GM21737 (cell line): ENCODE measurements at regions not wholly inside any gene's neighbourhood (a gene's known extent, or its start where the extent isn't known, plus 50 kb on each side); places are given as distances from the start of the nearest gene placed in this dataset.
"Not testable (repeated sequence)": the region's sequence is repeated elsewhere in the genome, so short reads cannot be mapped to it uniquely, and the experiment has no call there.

Source experiments
- ATAC-seq: cut with Tn5 transposase; IDR thresholded peaks from one replicate; pipeline ENCODE4 v1.9.1; 2021; ENCODE audit warnings: mild to moderate bottlenecking, moderate library complexity; ENCODE audit not compliant: unreplicated experiment

GRCh38 chr6:169101981-169102380, 151.7 kb downstream of the THBS2 start:
- no peak for ATAC-seq

DNA sequence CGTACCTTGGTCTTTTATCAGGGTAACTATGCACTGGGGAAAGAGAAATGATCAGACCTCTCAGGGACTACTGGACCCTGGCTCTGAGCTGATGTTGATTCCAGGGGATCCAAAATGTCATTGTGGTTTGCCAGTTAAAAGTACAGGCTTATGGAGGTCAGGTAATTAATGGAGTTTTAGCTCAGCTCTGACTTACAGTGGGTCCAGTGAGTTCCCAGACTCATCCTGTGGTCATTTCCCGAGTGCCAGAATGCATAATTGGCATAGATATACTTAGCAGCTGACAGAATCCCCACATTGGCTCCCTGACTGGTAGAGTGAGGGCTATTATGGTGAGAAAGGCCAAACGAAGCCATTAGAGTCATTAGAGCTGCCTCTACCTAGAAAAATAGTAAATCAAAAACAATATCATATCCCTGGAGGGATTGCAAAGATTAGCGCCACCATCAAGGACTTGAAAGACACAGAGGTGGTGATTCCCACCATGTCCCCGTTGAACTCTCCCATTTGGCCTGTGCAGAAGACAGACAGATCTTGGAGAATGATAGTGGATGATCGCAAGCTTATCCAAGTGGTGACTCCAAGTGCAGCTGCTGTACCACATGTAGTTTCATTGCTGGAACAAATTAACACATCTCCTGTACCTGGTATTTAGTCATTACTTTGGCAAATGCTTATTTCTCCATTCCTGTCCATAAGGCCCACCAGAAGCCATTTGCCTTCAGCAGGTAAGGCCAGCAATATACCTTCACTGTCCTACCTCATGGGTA, 152.4 kb downstream of the THBS2 start:
- no peak for ATAC-seq

DNA sequence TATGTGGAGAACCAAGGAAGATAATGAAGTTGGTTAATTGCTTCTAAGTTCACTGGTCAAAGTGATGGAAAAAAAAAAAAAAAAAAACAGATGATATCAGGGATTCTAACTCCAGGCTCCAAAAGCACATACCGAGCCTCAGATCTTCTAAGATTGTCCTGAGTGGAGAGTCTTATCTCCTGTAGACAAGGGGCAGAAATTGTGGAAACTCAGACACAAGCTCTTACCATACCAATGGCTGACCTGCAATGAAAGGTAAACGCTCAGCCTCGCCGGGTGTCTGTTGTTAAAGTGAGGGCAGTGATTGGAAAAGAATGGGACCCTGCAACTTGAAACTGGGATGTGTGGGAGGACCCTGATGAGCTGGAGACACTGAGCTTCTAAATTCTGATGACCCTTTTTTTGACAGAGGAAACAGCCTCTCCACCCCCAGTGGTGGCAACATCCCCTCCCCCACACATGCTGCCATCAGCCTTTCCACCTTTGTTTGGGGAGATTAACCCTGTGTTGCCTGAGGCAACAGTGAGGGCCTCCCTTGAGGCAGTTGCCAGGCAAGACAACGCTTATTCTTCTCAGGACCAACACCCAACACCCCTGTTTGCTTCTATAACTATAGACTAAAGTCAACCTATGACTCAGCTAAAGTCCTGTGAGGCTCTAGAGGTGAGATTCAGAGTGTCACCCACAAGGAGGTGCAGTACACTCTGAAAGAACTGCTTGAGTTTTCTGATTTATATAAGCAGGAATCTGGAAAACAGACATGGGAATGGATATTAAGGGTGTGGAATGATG, 154.0 kb downstream of the THBS2 start:
- no peak for ATAC-seq

GRCh38 chr6:169098651-169099050, 155.0 kb downstream of the THBS2 start:
- not testable (repeated sequence) for ATAC-seq

GRCh38 chr6:169098116-169098515, 155.5 kb downstream of the THBS2 start:
- no peak for ATAC-seq

DNA sequence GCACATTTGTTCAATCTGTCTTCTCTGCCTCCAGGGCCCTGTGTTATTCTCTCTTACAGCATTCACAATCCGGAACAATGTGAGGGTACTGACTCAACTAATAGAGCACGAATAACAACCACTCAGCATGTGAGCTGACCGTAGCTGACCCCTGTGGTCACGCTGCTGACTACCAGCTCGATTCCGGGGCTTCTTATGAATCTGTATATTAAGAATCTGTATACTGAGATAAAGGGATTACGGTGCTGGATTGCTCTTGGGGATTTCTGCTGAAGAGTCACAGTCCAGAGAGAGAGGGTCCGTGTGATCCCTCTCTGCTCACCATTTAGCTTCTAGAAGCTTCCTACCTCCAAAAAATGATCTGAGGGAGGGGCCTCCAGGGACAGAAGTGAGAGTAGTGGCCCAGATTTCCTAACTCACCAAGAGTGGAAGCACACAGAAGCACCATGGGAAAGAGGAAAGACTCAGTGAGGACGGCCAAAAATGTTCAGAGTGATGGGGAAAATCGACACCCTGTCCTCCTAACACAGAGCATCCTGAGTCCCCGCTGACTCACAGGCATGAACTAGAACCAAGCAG, 156.2 kb downstream of the THBS2 start:
- ATAC-seq: no peak

- ATAC-seq: no peak
Measured at GRCh38 chr6:169096388-169096787, 157.3 kb downstream of the THBS2 start.

- no peak for ATAC-seq
Measured at GRCh38 chr6:169095153-169095552, 158.5 kb downstream of the THBS2 start.

GRCh38 chr6:169094552-169094950, 159.1 kb downstream of the THBS2 start:
- ATAC-seq: no peak

DNA sequence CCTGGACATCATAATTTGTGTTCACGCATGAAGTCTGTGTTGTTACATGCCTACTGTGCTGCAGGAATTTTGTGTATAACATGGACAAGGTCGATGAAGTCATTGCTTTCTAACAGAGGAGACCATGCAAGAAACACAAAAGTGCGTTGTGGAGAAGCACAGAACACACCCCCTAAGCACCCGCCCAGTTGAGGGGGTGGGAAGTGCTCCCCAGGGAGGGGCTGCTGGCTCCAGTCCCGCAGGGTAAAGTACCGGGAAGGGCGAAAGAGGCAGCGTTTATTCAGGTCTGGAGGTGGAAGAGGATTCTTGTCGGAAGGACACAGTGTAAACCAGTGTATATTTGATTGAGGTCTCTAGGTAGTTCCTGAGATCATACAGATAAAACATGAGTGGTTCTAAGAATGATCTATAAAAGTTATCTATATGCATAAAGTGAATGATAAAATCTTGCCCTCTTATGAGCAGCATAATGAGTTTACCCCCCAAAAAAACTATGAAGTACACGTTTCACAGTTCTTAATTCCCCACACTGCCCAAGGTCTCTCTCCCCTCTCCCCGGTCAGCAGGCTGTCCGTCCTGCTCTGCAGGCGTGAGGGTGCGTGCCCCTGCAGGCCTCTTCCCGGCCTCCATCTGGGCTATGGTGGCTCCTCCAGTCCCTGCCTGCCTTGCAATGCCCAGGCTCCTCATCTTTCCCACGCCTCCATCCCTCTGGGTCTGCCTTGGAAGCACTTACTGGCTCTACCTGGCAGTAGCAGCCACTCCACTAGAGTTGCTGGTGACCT, 159.7 kb downstream of the THBS2 start:
- ATAC-seq: no peak

DNA sequence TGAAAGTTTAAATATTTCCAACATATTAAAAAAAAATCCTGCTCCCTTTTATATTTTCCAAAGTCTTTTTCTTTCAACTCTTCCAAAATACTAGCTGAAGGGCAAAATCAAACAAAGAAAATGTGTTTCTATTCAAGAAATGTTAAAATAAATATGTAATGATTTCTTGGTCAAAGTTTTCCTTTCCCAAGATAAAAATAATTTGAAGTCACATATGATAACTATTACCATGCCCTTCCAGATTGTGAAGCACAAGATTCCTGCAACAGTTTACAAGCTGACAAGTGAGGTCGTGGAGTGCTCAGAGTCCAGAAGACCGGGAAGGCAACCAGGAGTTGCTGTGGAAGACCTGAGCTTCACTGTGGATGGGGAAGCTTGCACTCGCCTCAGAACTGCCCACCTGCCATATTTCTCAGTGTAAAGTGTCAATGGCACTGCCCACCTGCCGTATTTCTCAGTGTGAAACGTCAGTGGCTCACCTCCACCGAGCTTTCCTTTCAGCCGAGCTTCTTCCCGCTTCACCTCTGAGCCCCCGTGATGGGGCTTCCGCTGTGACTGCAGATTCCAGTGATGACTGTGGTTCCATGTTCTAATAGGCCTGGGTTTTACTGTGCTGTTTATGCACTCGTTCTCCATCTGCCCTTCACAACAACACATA, 160.5 kb downstream of the THBS2 start:
- ATAC-seq: no peak

GRCh38 chr6:169092375-169092774, 161.3 kb downstream of the THBS2 start:
- ATAC-seq: peak; percentile 98

DNA sequence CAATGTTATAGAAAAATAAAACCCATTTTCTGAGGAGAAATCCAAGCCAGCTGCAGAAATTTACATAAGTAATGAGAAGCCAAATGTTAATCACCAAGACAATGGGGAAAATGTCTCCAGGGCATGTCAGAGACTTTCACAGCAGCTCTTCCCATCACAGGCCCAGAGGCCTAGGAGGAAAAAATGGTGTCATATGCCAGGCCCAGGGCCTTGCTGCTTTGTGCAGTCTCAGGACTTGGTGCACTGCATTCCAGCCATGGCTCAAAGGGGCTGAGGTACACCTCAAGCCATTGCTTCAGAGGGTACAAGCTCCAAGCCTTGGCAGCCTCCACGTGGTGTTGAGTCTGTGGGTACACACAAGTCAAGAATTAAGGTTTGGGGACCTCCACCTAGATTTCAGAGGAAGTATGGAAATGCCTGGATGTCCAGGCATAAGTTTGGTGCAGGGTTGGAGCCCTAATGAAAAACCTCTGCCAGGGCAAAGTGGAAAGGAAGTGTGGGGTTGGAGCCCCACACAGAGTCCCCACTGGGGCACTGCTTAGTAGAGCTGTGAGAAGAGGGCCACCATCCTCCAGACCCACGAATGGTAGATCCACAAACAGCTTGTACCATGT, 163.0 kb downstream of the THBS2 start:
- not testable (repeated sequence) for ATAC-seq

DNA sequence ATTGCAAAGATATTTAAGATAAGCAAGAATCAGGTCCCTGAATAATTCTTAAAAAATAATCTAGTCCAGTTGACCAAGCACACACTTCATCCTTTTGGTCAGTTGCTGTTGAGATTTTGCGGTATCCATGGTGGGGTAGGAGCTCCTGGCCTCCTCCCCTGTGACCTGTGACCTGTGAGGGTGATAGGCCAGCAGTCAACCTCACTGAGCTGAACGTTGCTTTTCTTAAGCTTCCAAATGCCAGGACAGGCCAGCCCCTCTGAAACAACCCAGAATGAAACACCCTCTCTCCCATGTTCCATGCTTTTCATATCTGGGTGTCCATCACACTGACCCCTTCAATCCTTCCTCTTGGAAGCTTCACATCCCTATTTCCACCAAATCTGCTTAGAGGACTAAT, 164.9 kb downstream of the THBS2 start:
- no peak for ATAC-seq

DNA sequence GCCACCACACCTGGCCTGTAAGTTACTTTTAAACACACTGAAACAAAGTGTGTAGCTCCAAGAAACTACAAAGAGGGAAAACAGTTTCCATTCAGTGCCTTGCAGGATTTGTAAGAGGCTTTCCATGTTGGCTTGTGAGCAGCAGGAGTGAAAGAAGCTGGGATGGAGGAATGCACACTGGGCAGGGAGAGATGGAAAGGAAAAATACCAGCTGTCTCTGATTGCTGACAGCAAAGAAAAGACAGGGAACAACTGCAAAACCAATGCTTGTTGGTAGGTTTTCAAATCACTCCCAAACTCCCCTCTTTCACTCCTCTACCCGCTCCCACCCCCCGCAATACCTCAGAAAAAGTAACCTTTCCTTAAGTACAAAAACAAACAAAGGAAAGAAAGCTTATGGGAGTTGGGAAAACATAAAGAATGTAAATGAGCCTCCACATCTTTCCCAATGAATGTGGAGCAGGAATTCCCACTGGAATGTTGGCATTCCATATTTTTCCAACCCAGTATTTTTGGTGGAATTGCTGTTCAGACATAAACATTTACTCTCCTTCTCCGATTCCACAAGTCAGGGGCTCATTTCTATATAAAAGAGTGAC, 166.1 kb downstream of the THBS2 start:
- no peak for ATAC-seq

DNA sequence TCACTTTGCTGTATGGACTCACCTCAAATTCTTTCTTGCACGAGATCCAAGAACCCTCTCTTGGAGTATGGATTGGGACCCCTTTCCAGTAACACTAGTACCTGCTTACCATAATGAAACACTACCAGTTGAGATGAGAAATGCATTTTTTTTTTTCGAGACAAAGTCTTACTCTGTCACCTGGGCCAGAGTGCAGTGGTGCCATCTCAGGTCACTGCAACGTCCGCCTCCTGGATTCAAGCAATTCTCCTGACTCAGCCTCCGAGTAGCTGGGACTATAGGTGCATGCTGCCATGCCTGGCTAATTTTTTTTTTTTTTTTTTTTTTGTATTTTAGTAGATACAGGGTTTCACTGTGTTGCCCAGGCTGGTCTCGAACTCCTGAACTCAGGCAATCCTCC, 167.0 kb downstream of the THBS2 start:
- not testable (repeated sequence) for ATAC-seq

- ATAC-seq: no peak
Measured at GRCh38 chr6:169086020-169086419, 167.6 kb downstream of the THBS2 start.

- ATAC-seq: no peak
Measured at GRCh38 chr6:169085466-169085865, 168.2 kb downstream of the THBS2 start.

- not testable (repeated sequence) for ATAC-seq
Measured at GRCh38 chr6:169084557-169084956, 169.1 kb downstream of the THBS2 start.

DNA sequence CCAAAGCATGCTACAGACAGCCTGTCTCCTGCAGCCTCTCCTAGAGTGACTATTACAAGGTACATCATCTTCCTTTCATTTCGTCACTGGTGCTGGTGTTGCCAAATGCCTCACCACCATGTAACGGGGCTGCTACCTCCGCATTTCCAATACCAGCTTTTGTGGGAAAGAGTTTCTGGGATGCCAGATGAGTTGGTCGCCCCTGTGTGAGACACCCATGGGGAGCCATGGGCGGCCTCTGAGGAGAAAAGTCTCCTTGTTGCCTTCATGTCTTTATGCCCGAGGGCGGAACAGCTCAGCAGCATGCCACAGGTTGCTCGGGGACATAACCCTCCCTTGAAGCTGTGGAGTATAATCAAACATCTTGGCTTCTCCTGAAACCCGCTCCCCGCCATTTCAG, 169.6 kb downstream of the THBS2 start:
- no peak for ATAC-seq
